ENCODE measurements at regions not wholly inside any gene's neighbourhood (a gene's known extent, or its start where the extent isn't known, plus 50 kb on each side); places are given as distances from the start of the nearest gene placed in this dataset.

DNA sequence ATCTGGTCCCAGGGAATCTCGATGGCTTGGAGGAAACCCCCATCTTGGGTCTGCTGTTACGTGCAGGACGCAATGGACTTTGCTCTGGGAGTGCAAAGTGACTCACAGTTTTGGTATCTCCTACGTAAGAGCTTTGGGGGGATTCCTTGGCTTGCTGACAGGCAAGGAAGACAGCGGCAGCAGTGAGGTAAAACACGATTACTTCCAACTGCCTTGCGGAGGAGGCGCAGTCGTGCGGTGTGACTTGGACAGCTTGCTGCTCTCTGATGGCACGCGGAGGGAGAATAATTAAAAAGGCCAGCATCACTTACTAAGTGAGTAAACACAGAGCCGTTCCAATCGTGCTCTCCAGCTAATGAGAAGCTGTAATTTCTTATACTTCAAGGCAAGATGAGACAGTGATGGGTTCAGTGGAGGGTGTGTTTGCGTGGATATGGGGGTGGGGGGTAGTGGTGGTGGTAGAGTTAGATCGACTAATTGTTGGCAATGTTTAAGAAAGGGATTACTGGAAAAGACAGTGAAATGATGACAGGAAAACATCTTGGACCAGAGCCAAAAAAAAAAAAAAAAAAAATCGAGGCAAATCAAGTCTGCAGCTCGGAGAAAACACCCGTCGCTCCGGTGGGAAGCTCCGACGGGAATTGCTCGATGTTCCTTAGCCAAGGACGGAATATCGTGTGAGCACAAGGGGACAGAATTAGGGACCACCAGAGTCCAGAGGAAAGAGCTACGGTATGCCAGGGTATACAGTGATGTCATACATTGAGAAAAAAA lies 184.8 kb upstream of the ZFHX3 start:
- TF ChIP-seq, protein P1, sequence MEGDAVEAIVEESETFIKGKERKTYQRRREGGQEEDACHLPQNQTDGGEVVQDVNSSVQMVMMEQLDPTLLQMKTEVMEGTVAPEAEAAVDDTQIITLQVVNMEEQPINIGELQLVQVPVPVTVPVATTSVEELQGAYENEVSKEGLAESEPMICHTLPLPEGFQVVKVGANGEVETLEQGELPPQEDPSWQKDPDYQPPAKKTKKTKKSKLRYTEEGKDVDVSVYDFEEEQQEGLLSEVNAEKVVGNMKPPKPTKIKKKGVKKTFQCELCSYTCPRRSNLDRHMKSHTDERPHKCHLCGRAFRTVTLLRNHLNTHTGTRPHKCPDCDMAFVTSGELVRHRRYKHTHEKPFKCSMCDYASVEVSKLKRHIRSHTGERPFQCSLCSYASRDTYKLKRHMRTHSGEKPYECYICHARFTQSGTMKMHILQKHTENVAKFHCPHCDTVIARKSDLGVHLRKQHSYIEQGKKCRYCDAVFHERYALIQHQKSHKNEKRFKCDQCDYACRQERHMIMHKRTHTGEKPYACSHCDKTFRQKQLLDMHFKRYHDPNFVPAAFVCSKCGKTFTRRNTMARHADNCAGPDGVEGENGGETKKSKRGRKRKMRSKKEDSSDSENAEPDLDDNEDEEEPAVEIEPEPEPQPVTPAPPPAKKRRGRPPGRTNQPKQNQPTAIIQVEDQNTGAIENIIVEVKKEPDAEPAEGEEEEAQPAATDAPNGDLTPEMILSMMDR (IDR thresholded peaks at IDR 0.05 in 8 of 11, conservative IDR thresholded peaks at IDR 0.05 in 3 of 11) = no peak
- TF ChIP-seq POLR2AphosphoS5 (IDR thresholded peaks at IDR 0.05) (no peak), POLR2A (IDR thresholded peaks at IDR 0.05) (no peak)
- WGBS, 5 donors = 62 to 77% (median 72%) methylated on average over 27 of the region's 27 CpGs
- Histone ChIP-seq H3K27ac (no peak overlapping the region), H3K4me1 (peaks cover 4 to 23% (median 9%) of the 10 kb centered on the region in 6 donors), H3K9me3 (no peaks in the 10 kb centered on the region), H3K36me3 (no peaks in the 10 kb centered on the region), H3K4me3 (peak overlapping the region in 1 of 8 donors; percentile 21), H3K27me3 (replicated peaks in 1 of 7) (no peaks in the 10 kb centered on the region)
- intact Hi-C loops (cut with DNase I; ENCODE audit: low total_unique reads) = no loop called here
- no peak for DNase-seq

GRCh38 chr16:73231944-73232554 lies 184.1 kb upstream of the ZFHX3 start:
- no peak for DNase-seq
- Histone ChIP-seq H3K36me3 (no peaks in the 10 kb centered on the region), H3K27ac (no peak overlapping the region), H3K9me3 (no peaks in the 10 kb centered on the region), H3K27me3 (replicated peaks in 1 of 7) (no peaks in the 10 kb centered on the region), H3K4me3 (no peak overlapping the region), H3K4me1 (peaks cover 4 to 23% (median 9%) of the 10 kb centered on the region in 6 donors)
- TF ChIP-seq POLR2AphosphoS5 (IDR thresholded peaks at IDR 0.05) = no peak
- TF ChIP-seq, protein P1 (IDR thresholded peaks at IDR 0.05 in 8 of 11, conservative IDR thresholded peaks at IDR 0.05 in 3 of 11) = no peak
- TF ChIP-seq POLR2A (IDR thresholded peaks at IDR 0.05) = no peak
- whole genome bisulfite sequencing, 5 donors = 88 to 94% (median 90%) methylated on average over 26 of the region's 26 CpGs
- intact Hi-C loops (cut with DNase I; ENCODE audit: low total_unique reads) = no loop called here

DNA sequence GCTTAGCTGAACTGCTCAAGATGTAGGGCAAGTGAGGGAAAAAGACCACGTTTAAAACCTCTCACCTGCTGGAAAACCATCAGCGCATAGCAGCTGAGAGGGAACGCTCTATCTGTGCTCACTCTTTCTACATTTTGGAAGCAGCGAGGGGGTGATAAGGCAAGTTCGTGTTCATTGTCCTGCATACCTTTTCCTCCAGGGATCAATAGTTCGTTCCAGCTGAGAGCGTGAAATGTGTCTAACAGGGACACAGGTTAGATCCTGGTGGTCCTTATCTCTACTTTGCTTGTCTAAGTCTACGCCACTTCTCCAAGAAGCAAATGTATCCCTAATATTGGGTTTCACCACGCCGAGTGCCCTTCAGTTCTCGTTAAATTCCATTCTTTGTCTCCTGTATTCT lies 183.5 kb upstream of the ZFHX3 start:
- WGBS, 5 donors = 91 to 96% (median 92%) methylated on average over 11 of the region's 11 CpGs

DNA sequence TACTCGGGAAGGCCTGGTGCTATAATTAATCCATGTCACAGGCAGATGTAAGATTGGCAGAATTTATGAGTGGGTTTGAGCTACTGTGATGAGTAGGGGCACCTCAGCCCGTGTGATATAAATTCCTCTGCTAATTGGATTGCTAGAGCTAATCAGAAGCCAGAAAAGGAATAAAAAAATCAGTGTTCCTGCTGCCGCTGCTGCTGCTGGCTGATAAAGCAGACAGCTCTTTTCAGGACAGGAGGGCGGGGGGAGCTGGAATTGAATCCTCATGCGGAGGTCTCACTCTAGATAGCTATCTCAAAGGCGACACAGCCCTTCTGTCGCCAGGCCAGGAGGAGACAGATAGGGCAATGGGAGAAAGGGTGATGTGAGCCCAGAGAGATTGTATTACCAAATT lies 182.7 kb upstream of the ZFHX3 start:
- no peak overlapping the region for H3K27ac ChIP-seq
- intact Hi-C loops (cut with DNase I; ENCODE audit: low total_unique reads) = no loop called here
- DNase-seq = no peak
- TF ChIP-seq POLR2A (IDR thresholded peaks at IDR 0.05) (no peak), POLR2AphosphoS5 (IDR thresholded peaks at IDR 0.05) (no peak)
- TF ChIP-seq, protein P1 (IDR thresholded peaks at IDR 0.05 in 8 of 11, conservative IDR thresholded peaks at IDR 0.05 in 3 of 11) = no peak
- H3K4me3 ChIP-seq = no peak overlapping the region
- no peaks in the 10 kb centered on the region for H3K36me3 ChIP-seq
- peaks cover 4 to 23% (median 9%) of the 10 kb centered on the region in 6 donors for H3K4me1 ChIP-seq
- H3K9me3 ChIP-seq = no peaks in the 10 kb centered on the region
- 72 to 96% (median 89%) methylated on average over 7 of the region's 7 CpGs for WGBS, 5 donors
- H3K27me3 ChIP-seq (replicated peaks in 1 of 7) = no peaks in the 10 kb centered on the region

More for the DNA sequence above, 183.5 kb upstream of the ZFHX3 start:
- Histone ChIP-seq H3K4me1 (peaks cover 4 to 23% (median 9%) of the 10 kb centered on the region in 6 donors), H3K36me3 (no peaks in the 10 kb centered on the region), H3K9me3 (no peaks in the 10 kb centered on the region), H3K27me3 (replicated peaks in 1 of 7) (no peaks in the 10 kb centered on the region), H3K27ac (no peak overlapping the region), H3K4me3 (no peak overlapping the region)
- DNase-seq = no peak
- TF ChIP-seq POLR2A (IDR thresholded peaks at IDR 0.05) = no peak
- TF ChIP-seq, protein P1 (IDR thresholded peaks at IDR 0.05 in 8 of 11, conservative IDR thresholded peaks at IDR 0.05 in 3 of 11) = no peak
- intact Hi-C loops (cut with DNase I; ENCODE audit: low total_unique reads) = no loop called here

Data from spleen (tissue), 11 donors.